AG08396 (cell line): ENCODE measurements at regions not wholly inside any gene's neighbourhood (a gene's known extent, or its start where the extent isn't known, plus 50 kb on each side); places are given as distances from the start of the nearest gene placed in this dataset.
"Not testable (repeated sequence)": the region's sequence is repeated elsewhere in the genome, so short reads cannot be mapped to it uniquely, and the experiment has no call there.

Experiments used
- DNase-seq: peaks from one replicate; pipeline ENCODE4 v3.0.0; 2012; ENCODE audit warnings: low spot score, mixed read lengths

DNA sequence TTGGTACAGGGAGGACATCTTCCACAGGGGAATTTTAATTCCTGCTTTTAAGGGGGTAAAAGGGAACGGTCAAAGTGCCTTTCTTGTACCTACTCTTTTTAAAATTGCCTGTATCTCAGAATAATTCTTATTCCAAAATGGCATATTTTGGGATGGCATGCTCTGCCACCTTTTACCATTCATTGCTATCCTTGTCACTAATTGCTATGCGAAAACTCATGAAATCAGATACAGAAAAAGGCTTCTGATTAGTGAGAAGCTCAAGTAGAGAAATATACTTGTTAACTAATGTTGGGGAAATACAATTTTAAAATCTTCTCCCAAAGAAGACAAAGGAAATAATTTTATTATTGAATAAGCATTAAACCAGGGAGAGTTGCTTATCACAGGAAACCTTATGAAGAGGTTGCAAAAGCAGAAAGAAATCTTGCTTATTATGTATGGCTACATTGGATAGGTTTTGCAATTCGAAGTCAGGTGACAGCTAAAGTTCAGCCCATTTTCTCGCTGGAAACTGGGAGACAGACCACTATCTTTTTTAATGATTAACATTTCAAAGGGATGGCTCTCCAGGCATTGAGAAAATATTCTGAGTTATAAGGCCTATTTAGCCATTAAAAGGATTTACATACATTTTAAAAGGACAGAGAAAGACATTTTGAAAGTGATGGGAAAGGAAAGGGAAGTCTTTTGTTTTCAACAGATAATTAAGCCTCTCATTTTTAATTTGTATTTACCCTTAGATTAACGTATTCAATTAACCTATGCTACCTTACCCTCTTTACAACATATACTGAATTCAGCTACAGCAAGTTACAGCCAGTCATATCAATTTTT, 110.3 kb upstream of the PRSS16 start:
- DNase-seq: no peak

GRCh38 chr6:27138406-27138805, 109.1 kb upstream of the PRSS16 start:
- no peak for DNase-seq

DNA sequence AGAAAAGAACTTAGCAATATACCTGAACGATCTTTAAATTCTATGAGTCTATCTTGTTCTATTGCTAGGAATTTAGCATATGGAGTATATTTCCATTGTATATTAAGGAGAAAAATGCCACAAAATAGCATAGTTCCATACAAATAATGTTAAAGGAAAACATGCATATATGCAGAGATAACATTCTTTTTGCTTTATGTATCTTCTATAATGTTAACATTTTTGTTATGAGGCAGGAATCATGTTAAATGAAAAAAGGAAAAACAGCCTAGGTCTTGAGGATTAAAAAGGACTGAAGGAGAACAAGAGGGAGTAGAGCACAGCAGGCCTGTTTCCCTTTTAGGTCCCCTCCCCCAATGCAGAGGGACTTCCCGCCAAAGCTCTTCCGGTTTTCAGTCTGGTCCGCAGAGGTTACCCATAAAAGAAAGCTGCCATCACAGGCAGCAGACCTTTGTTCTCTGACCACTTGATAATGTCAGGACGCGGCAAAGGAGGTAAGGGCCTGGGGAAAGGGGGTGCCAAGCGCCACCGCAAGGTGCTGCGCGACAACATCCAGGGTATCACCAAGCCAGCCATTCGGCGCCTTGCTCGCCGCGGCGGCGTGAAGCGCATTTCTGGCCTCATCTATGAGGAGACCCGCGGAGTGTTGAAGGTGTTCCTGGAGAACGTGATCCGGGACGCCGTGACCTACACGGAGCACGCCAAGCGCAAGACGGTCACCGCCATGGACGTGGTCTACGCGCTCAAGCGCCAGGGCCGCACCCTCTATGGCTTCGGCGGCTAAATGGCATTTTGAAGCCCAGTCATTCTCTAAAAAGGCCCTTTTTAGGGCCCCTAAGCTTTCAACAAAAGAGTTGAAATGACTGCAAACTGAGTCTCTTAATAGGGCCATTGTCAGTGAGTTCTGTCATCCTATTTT, 108.4 kb upstream of the PRSS16 start:
- DNase-seq: no peak

- DNase-seq: no peak
Observed at GRCh38 chr6:27139756-27140579, 107.5 kb upstream of the PRSS16 start.

- DNase-seq: no peak
Observed at GRCh38 chr6:27140999-27141528, 106.4 kb upstream of the PRSS16 start.

DNA sequence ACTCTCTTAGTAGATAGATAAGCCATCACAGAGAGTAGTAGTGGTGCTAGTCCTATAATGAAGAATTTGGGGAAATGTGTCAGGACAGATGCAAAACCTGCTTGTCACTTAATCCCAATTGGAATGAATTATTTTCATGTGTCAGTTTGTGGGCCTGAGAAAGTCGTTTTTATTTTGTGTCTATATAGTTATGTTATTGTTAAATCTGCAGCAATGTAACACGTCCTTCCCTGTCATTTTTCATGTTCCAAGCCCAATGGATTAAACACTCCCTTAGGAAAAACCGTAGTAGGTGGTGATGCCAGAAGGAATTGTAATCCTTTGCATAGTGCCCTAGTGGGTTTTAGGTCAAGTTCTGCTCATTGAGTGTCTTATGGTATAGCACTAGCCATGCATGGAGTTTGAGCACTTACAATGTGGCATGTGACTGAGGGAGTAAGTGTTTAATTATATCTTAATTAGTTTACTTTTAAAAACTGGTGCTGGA, 105.9 kb upstream of the PRSS16 start:
- no peak for DNase-seq

GRCh38 chr6:27143020-27143388, 104.5 kb upstream of the PRSS16 start:
- not testable (repeated sequence) for DNase-seq

GRCh38 chr6:27143474-27144026, 104.0 kb upstream of the PRSS16 start:
- no peak for DNase-seq

DNA sequence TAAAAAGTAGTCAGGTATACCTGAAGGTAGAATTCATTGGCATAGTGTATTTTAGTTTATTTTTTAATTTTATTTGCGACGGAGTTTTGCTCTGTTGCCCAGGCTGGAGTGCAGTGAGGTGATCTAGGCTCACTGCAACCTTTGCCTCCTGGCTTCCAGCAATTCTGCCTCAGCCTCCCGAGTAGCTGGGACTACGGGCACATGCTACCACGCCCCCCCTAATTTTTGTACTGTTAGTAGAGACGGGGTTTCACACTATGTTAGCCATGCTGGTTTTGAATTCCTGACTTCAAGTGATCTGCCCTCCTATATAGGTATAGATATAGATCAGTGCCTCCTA, 102.8 kb upstream of the PRSS16 start:
- DNase-seq: no peak

GRCh38 chr6:27145731-27146455, 101.6 kb upstream of the PRSS16 start:
- peak; percentile 43 for DNase-seq

- not testable (repeated sequence) for DNase-seq
Observed at GRCh38 chr6:27146456-27146705, 101.1 kb upstream of the PRSS16 start.

DNA sequence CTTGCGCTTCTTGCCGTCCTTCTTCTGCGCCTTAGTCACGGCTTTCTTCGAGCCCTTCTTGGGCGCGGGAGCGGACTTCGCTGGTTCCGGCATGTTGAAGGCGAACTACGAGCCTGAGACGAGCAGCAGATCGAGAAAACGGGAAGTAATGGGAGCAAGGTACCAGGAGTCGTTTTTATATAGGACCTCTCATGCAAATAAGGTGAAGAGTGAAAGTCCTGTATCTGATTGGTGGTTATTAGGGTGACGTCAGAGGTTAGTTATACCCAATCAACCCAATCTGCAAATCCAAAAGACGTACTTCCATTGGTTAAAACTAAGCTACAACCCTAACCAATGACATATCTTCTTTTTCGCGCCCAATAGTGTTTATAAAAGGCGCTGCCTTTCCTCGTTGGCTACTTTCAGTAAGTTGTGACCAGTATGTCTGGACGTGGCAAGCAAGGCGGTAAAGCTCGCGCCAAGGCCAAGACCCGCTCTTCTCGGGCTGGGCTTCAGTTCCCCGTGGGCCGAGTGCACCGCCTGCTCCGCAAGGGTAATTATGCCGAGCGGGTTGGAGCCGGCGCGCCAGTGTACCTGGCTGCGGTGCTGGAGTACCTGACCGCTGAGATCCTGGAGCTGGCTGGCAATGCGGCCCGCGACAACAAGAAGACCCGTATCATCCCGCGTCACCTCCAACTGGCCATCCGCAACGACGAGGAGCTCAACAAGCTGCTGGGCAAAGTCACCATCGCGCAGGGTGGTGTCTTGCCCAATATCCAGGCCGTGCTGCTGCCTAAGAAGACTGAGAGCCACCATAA, 100.6 kb upstream of the PRSS16 start:
- DNase-seq: peak; percentile 89

DNA sequence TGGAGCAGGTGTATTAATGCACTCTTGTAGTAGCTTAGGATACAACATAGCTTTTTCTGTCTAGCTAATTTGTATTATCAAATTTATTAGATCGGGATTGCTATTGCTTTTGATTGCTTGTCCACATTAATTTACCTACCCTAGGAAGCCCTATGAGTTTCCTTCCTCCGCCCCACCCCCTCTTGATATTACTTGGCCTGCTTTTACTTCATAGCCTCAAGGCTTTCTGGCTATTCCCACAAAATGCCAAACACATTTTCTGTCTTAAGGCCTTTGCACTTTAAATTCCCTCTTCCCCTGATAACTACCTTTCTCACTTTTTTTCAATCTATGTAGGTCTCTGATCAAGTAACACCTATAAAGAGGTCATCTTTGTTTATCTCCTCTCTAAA, 99.1 kb upstream of the PRSS16 start:
- DNase-seq: no peak

DNA sequence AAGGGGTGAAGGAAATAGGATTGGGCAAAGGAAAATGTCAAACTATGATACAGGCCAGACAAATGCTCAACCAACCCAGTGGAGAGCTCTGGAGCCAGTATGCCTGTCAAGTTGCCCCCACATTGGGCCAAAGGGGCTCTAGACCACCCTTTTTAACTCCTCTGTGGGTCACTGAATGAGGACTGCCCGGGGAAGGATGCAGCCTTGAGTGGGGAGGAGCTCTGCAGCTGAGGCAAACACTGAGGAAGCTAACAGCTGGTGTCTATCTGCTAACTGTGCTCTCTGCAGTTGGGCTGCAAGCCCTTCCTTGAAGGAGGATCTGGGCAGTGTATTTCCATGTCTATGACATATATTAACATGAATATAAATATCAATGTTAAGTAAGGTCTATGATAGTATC, 98.4 kb upstream of the PRSS16 start:
- no peak for DNase-seq

DNA sequence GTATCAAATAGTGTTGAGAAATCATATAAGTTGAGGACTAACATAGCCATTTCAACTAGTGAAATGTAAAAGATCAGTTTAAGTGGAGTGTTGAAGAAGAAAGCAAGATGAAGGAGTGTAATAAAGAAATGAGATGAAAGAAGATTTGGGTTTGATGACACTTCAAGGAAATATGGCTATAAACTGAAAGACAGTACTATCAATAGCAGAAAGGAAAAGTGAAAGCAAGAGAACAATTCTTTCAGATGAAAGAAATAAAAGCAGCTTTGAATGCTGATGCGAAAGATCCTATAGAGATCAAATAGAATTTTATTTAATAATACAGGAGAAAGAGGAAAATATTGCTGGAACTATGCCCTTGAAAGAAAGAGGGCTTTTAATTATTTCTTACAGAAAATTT, 92.8 kb upstream of the PRSS16 start:
- no peak for DNase-seq

DNA sequence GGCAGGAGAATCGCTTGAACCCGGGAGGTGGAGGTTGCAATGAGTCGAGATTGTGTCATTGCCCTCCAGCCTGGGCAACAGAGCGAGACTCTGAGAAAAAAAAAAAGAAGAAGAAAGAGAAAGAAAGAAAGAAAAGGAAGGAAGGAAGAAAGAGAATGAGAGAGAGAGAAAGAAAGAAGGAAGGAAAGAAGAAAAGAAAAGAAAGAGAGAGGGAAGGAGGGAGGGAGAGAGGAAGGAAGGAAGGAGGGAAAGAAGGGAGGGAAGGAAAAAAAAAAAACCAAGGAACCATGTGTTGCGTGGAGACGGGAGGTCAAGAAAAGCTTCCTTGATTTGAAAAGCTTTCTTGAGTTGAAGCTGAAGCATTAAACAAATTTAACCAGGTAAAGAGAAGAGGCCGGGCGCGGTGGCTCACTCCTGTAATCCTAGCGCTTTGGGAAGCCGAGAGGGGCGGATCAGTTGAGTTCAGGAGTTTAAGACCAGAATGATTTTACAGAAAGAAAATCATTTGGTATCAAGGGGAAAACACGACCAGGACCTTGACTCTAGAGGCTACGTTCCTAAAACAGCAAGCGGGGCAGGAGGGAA, 90.5 kb upstream of the PRSS16 start:
- DNase-seq: no peak

DNA sequence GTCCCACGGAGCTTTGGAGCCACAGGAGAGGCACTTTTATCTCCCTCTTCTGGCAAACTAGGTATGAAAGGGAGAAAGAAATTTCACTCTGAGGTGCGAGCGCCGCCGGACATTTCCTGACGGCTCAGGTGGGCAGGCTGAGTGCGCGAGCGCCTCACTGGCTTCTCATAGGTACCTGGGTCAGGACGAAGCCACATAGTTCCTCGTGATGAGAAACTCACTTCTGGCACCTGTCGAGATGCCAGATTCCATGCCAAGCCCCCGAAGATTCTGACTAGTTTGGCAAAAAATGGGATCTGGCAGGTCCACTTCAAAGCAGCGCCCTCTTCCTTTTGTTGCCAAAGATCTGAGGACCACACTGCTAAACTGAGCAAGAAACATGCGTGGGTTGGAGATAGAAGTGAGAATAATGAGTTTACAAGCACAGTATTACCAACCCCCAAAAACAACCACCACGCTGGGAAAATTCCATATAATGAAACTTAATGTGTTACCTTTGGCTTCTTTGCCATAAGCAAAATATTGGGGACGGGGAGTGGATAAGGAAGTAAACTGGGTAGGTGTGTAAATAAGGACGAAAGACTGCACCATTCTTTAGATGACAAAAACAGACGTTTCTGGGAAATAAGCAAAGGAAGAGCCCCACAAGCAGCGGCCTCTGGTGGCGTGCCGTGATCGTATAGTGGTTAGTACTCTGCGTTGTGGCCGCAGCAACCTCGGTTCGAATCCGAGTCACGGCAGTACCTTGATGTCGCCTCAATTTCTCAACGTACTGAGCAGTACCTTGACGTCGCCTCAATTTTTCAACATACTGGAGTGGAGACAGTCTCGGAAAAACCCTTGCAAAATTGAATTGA, 89.8 kb upstream of the PRSS16 start:
- DNase-seq: peak; percentile 48

DNA sequence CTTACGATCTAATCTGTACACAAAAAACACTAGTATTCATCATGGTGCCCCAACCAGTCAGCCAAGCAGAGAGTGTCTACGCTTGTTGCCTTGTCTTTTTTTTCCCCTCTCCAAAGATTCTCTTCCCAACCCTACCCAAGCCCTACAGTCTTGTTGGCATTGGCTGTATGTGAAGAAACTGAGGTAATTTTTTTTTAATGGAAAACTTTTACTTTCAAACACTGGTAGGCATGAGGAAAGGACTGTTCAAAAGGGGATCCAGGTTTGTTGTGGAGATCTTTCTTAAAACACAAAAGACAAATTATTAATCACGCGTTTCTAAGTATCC, 89.2 kb upstream of the PRSS16 start:
- DNase-seq: no peak

DNA sequence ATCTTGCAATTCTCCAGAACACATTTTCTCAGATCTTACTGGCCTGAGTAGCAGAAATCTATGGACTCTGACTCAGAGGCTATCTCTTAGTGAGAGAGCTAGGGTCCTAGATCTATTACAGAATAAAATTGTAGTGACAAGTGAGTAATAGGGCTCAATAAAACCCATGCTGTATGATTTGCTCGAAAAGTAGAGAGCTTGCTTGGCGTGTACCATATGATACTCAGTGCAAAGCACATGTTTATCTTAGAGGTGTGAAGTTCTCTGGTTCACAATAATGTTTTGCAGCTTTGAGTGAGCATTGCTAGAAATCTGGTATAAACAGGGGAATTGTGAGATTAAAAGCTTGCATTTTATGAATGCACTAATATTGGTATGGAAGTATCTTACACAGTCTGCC, 87.8 kb upstream of the PRSS16 start:
- DNase-seq: no peak
